ENCODE measurements at regions not wholly inside any gene's neighbourhood (a gene's known extent, or its start where the extent isn't known, plus 50 kb on each side); places are given as distances from the start of the nearest gene placed in this dataset.
"Not testable (repeated sequence)": the region's sequence is repeated elsewhere in the genome, so short reads cannot be mapped to it uniquely, and the experiment has no call there.

DNA sequence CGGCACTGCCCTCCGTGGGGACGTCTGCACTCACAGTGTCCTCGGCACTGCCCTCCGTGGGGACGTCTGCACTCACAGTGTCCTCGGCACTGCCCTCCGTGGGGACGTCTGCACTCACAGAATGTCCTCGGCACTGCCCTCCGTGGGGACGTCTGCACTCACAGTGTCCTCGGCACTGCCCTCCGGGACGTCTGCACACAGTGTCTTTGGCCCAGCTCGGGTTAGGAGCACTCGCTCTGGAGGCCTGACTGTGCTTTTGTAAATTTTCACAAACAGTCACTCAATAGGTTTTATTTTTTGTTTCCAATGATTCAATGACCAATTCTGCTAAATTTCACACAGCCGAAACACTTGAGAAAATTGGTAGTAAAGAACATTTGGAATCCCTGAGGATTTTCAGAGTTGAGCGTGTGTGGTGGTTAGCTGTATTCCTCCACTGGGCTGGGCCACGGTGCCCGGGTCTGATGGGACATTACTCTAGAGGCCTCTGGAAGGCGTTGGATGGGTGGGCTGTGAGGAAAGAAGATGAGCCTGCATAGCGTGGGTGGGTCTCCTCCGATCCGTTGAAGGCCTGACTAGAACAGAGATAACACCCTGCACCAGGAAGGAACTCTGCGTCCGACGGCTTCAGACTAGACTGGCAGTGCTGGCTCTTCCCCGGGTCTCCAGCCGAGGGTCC is 134.8 kb downstream of the RTP5 start:
- Histone ChIP-seq H3K27ac (no peak overlapping the region), H3K4me1 (ENCODE audit: insufficient read depth) (no peaks in the 10 kb centered on the region), H2AFZ (no peak overlapping the region), H3K4me2 (no peak overlapping the region), H3K9me3 (ENCODE audit: low read depth) (no peaks in the 10 kb centered on the region), H4K20me1 (ENCODE audit: insufficient read depth, poor library complexity, severe bottlenecking) (no peaks in the 10 kb centered on the region), H3K79me2 (no peaks in the 10 kb centered on the region), H3K9me2 (replicated peaks; ENCODE audit: insufficient read depth) (no peaks in the 10 kb centered on the region), H3K36me3 (replicated peaks; ENCODE audit: insufficient read depth, low read depth) (no peaks in the 10 kb centered on the region), H3K27me3 (no peaks in the 10 kb centered on the region), H3K4me3 (no peak overlapping the region)
- no peak for TF ChIP-seq EZH2 (IDR thresholded peaks at IDR 0.05; ENCODE audit: borderline replicate concordance)
- TF ChIP-seq, protein P1, sequence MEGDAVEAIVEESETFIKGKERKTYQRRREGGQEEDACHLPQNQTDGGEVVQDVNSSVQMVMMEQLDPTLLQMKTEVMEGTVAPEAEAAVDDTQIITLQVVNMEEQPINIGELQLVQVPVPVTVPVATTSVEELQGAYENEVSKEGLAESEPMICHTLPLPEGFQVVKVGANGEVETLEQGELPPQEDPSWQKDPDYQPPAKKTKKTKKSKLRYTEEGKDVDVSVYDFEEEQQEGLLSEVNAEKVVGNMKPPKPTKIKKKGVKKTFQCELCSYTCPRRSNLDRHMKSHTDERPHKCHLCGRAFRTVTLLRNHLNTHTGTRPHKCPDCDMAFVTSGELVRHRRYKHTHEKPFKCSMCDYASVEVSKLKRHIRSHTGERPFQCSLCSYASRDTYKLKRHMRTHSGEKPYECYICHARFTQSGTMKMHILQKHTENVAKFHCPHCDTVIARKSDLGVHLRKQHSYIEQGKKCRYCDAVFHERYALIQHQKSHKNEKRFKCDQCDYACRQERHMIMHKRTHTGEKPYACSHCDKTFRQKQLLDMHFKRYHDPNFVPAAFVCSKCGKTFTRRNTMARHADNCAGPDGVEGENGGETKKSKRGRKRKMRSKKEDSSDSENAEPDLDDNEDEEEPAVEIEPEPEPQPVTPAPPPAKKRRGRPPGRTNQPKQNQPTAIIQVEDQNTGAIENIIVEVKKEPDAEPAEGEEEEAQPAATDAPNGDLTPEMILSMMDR (IDR thresholded peaks at IDR 0.05; ENCODE audit: poor library complexity), result no peak
- no peak for TF ChIP-seq EZH2phosphoT487 (IDR thresholded peaks at IDR 0.05; ENCODE audit: low read depth, severe bottlenecking, unreplicated experiment)
- 85% methylated on average over 21 of the region's 30 CpGs for WGBS (ENCODE audit: low lambda C conversion rate, missing lambda C conversion rate)
- DNase-seq (ENCODE audit: low spot score), result no peak

DNA sequence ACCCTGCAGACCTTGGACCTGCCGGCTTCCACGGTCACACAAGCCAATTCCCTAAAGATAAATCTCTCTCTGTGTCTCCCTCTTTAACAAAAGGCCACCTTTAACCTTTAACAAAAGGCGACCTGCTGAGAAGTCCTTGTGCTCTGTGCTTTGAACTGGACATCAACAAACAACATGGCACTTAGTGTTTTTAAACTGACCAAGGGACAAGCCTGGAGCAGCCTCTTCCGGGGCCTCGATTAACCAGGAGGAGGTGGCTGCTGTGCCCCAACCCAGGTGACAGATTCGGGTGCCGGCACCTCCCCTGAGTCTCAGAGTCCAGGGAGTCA is 135.3 kb downstream of the RTP5 start:
- Histone ChIP-seq H3K9me3 (ENCODE audit: low read depth) (no peaks in the 10 kb centered on the region), H3K27ac (no peak overlapping the region), H3K4me2 (no peak overlapping the region), H3K4me3 (no peak overlapping the region), H3K79me2 (no peaks in the 10 kb centered on the region), H3K27me3 (no peaks in the 10 kb centered on the region), H4K20me1 (ENCODE audit: insufficient read depth, poor library complexity, severe bottlenecking) (no peaks in the 10 kb centered on the region), H2AFZ (no peak overlapping the region), H3K9me2 (replicated peaks; ENCODE audit: insufficient read depth) (no peaks in the 10 kb centered on the region), H3K36me3 (replicated peaks; ENCODE audit: insufficient read depth, low read depth) (no peaks in the 10 kb centered on the region), H3K4me1 (ENCODE audit: insufficient read depth) (no peaks in the 10 kb centered on the region)
- DNase-seq (ENCODE audit: low spot score), result no peak
- WGBS (ENCODE audit: low lambda C conversion rate, missing lambda C conversion rate), result 76% methylated on average over 7 of the region's 7 CpGs
- no peak for TF ChIP-seq EZH2phosphoT487 (IDR thresholded peaks at IDR 0.05; ENCODE audit: low read depth, severe bottlenecking, unreplicated experiment)
- no peak for TF ChIP-seq EZH2 (IDR thresholded peaks at IDR 0.05; ENCODE audit: borderline replicate concordance)
- TF ChIP-seq, protein P1 (IDR thresholded peaks at IDR 0.05; ENCODE audit: poor library complexity), result no peak

DNA sequence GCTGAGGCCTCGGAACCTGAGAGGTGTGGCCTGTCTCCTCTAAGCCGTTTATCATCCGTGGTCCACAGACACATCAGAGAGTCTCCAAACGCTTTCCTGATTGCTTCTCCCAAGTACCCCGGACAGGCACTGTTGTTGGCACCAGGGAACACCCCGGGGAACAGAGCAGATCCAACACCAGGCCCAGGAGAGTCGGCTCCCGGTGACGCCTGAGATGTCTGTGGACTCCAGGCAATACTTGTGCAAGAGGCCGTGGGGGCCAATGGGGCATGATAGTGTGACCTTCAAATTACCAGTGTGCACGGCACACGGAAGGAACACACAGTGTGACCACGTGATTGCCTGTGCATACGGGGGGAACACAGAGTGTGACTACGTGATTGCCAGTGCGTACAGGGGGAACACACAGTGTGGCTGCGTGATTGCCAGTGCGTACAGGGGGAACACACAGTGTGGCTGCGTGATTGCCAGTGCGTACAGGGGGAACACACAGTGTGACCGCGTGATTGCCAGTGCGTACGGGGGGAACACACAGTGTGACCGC is 136.6 kb downstream of the RTP5 start:
- not testable (repeated sequence) for H3K27me3 ChIP-seq; H3K36me3 ChIP-seq (replicated peaks; ENCODE audit: insufficient read depth, low read depth); H2AFZ ChIP-seq; H3K79me2 ChIP-seq; H3K9me3 ChIP-seq (ENCODE audit: low read depth); H3K9me2 ChIP-seq (replicated peaks; ENCODE audit: insufficient read depth); H3K4me3 ChIP-seq; H3K27ac ChIP-seq; H3K4me1 ChIP-seq (ENCODE audit: insufficient read depth); DNase-seq (ENCODE audit: low spot score); H3K4me2 ChIP-seq; H4K20me1 ChIP-seq (ENCODE audit: insufficient read depth, poor library complexity, severe bottlenecking)
- WGBS (ENCODE audit: low lambda C conversion rate, missing lambda C conversion rate), result 86% methylated on average over 20 of the region's 25 CpGs

DNA sequence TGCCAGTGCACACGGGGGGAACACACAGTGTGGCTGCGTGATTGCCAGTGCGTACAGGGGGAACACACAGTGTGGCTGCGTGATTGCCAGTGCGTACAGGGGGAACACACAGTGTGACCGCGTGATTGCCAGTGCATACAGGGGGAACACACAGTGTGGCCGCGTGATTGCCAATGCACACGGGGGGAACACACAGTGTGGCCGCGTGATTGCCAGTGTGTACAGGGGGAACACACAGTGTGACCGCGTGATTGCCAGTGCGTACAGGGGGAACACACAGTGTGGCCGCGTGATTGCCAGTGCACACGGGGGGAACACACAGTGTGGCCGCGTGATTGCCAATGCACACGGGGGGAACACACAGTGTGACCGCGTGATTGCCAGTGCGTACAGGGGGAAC is 139.4 kb downstream of the RTP5 start:
- H4K20me1 ChIP-seq (ENCODE audit: insufficient read depth, poor library complexity, severe bottlenecking); H3K79me2 ChIP-seq; H3K36me3 ChIP-seq (replicated peaks; ENCODE audit: insufficient read depth, low read depth); H3K9me2 ChIP-seq (replicated peaks; ENCODE audit: insufficient read depth); H3K4me2 ChIP-seq; H3K27me3 ChIP-seq; H3K4me1 ChIP-seq (ENCODE audit: insufficient read depth); H3K4me3 ChIP-seq; DNase-seq (ENCODE audit: low spot score); H2AFZ ChIP-seq; H3K27ac ChIP-seq; H3K9me3 ChIP-seq (ENCODE audit: low read depth): not testable (repeated sequence)
- no CpG with 5 or more reads among the region's 24 CpGs for WGBS (ENCODE audit: low lambda C conversion rate, missing lambda C conversion rate)

DNA sequence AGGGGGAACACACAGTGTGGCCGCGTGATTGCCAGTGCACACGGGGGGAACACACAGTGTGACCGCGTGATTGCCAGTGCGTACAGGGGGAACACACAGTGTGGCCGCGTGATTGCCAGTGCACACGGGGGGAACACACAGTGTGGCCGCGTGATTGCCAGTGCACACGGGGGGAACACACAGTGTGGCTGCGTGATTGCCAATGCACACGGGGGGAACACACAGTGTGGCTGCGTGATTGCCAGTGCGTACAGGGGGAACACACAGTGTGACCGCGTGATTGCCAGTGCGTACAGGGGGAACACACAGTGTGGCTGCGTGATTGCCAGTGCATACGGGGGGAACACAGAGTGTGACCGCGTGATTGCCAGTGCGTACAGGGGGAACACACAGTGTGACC is 140.3 kb downstream of the RTP5 start:
- H3K27ac ChIP-seq; H3K4me2 ChIP-seq; H3K79me2 ChIP-seq; H3K9me3 ChIP-seq (ENCODE audit: low read depth); H2AFZ ChIP-seq; DNase-seq (ENCODE audit: low spot score); H3K4me3 ChIP-seq; H3K9me2 ChIP-seq (replicated peaks; ENCODE audit: insufficient read depth); H4K20me1 ChIP-seq (ENCODE audit: insufficient read depth, poor library complexity, severe bottlenecking); H3K36me3 ChIP-seq (replicated peaks; ENCODE audit: insufficient read depth, low read depth); H3K4me1 ChIP-seq (ENCODE audit: insufficient read depth); H3K27me3 ChIP-seq: not testable (repeated sequence)
- no CpG with 5 or more reads among the region's 24 CpGs for WGBS (ENCODE audit: low lambda C conversion rate, missing lambda C conversion rate)

DNA sequence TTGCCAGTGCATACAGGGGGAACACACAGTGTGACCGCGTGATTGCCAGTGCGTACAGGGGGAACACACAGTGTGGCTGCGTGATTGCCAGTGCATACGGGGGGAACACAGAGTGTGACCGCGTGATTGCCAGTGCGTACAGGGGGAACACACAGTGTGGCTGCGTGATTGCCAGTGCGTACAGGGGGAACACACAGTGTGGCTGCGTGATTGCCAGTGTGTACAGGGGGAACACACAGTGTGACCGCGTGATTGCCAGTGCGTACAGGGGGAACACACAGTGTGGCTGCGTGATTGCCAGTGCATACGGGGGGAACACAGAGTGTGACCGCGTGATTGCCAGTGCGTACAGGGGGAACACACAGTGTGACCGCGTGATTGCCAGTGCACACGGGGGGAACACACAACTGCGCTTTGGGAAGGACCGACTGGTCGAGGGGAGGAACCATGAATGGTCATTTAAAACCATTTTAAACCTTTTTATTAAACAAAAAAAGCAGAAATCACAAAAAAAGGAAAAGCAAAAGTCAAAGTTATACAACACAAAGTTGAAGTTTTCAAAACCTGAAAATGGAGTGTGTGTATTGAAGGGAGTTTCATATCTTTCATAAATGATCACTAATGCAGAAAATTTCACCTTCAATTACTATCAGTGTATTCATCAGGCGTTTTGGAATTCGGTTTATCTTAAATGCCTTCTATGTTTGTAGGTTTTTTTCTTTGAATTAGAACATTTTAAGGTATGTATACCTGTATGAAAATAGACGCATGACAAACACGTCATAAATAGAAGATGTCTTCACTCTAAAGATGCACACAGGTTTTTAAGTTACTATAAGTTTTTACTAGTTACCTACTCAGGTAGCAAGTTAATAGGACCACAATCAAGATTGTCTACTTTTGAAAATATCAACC is 141.0 kb downstream of the RTP5 start:
- not testable (repeated sequence) for H3K27ac ChIP-seq; DNase-seq (ENCODE audit: low spot score); H3K27me3 ChIP-seq; H3K9me3 ChIP-seq (ENCODE audit: low read depth); H3K4me1 ChIP-seq (ENCODE audit: insufficient read depth); H4K20me1 ChIP-seq (ENCODE audit: insufficient read depth, poor library complexity, severe bottlenecking); H3K79me2 ChIP-seq; H2AFZ ChIP-seq; H3K9me2 ChIP-seq (replicated peaks; ENCODE audit: insufficient read depth); H3K4me2 ChIP-seq; H3K4me3 ChIP-seq; H3K36me3 ChIP-seq (replicated peaks; ENCODE audit: insufficient read depth, low read depth)
- WGBS (ENCODE audit: low lambda C conversion rate, missing lambda C conversion rate), result 93% methylated on average over 6 of the region's 29 CpGs
